ENCODE measurements at regions not wholly inside any gene's neighbourhood (a gene's known extent, or its start where the extent isn't known, plus 50 kb on each side); places are given as distances from the start of the nearest gene placed in this dataset.

GRCh38 chr2:212864186-212864585, 287.2 kb downstream of the IKZF2 start:
- TF ChIP-seq CTCF (IDR thresholded peaks at IDR 0.05), result no peak
- H3K9me3 ChIP-seq (replicated peaks in 1 of 2; ENCODE audit: control insufficient read depth in 1 of 2, insufficient read depth in 1 of 2, low read length in 2 of 2), result peaks cover 12 to 16% of the 10 kb centered on the region in 2 donors
- H3K27ac ChIP-seq (ENCODE audit: low read depth in 1 of 2, low read length in 2 of 2), result no peak overlapping the region
- H3K4me2 ChIP-seq (replicated peaks; ENCODE audit: extremely low read depth, low read length, poor library complexity, severe bottlenecking), result no peak overlapping the region
- intact Hi-C loops (cut with micrococcal nuclease), result no loop called here
- no peaks in the 10 kb centered on the region for H4K20me1 ChIP-seq (ENCODE audit: insufficient read depth, low read length)
- Mint-ChIP-seq H3K4me1 (no peaks in the 10 kb centered on the region), H3K27ac (no peak overlapping the region), H3K4me3 (no peak overlapping the region), H3K27me3 (ENCODE audit: low read depth in 3 of 3) (no peaks in the 10 kb centered on the region), H3K36me3 (no peaks in the 10 kb centered on the region), H3K9me3 (peaks cover 13 to 28% (median 20%) of the 10 kb centered on the region in 7 donors)
- no peak for DNase-seq
- no peak overlapping the region for H3K4me3 ChIP-seq (replicated peaks in 1 of 3; ENCODE audit: low read depth in 2 of 3, low read length in 3 of 3)
- no peaks in the 10 kb centered on the region for H3K27me3 ChIP-seq (ENCODE audit: control insufficient read depth in 2 of 2, insufficient read depth in 2 of 2, low read length in 2 of 2)
- H3K36me3 ChIP-seq (replicated peaks in 1 of 2; ENCODE audit: control insufficient read depth in 1 of 2, insufficient read depth in 2 of 2, low read length in 2 of 2), result no peaks in the 10 kb centered on the region
- no CpG with 5 or more reads among the region's 2 CpGs for WGBS (ENCODE audit: insufficient coverage)
- H3K9ac ChIP-seq (ENCODE audit: insufficient read depth, low read length, poor library complexity, severe bottlenecking), result no peak overlapping the region
- H2AFZ ChIP-seq (ENCODE audit: insufficient read depth, low read depth, low read length, poor library complexity, severe bottlenecking), result no peak overlapping the region
- H3K4me1 ChIP-seq (ENCODE audit: control insufficient read depth in 1 of 2, insufficient read depth in 2 of 2, low read length in 2 of 2), result no peaks in the 10 kb centered on the region
- no peaks in the 10 kb centered on the region for H3K79me2 ChIP-seq (ENCODE audit: insufficient read depth, low read length)

- no peaks in the 10 kb centered on the region for H3K36me3 ChIP-seq (replicated peaks in 1 of 2; ENCODE audit: control insufficient read depth in 1 of 2, insufficient read depth in 2 of 2, low read length in 2 of 2)
- H3K4me2 ChIP-seq (replicated peaks; ENCODE audit: extremely low read depth, low read length, poor library complexity, severe bottlenecking), result no peak overlapping the region
- no peaks in the 10 kb centered on the region for H3K4me1 ChIP-seq (ENCODE audit: control insufficient read depth in 1 of 2, insufficient read depth in 2 of 2, low read length in 2 of 2)
- no peak overlapping the region for H2AFZ ChIP-seq (ENCODE audit: insufficient read depth, low read depth, low read length, poor library complexity, severe bottlenecking)
- peak; percentile 3 for TF ChIP-seq CTCF (IDR thresholded peaks at IDR 0.05)
- H3K27ac Mint-ChIP-seq, result peak overlapping the region in 1 of 7 donors; percentile 62
- peaks cover 0 to 1% (median 0%) of the 10 kb centered on the region in 3 donors for H3K27me3 Mint-ChIP-seq (ENCODE audit: low read depth in 3 of 3)
- no peak overlapping the region for H3K4me3 Mint-ChIP-seq
- no peak overlapping the region for H3K9ac ChIP-seq (ENCODE audit: insufficient read depth, low read length, poor library complexity, severe bottlenecking)
- no peaks in the 10 kb centered on the region for H3K27me3 ChIP-seq (ENCODE audit: control insufficient read depth in 2 of 2, insufficient read depth in 2 of 2, low read length in 2 of 2)
- no peak overlapping the region for H3K27ac ChIP-seq (ENCODE audit: low read depth in 1 of 2, low read length in 2 of 2)
- H3K4me1 Mint-ChIP-seq, result no peaks in the 10 kb centered on the region
- H3K9me3 Mint-ChIP-seq, result peaks cover 12 to 26% (median 22%) of the 10 kb centered on the region in 7 donors
- no peaks in the 10 kb centered on the region for H3K36me3 Mint-ChIP-seq
- DNase-seq, result no peak
- no peaks in the 10 kb centered on the region for H3K79me2 ChIP-seq (ENCODE audit: insufficient read depth, low read length)
- WGBS (ENCODE audit: insufficient coverage), result 75% methylated on average over 5 of the region's 5 CpGs
- no peaks in the 10 kb centered on the region for H4K20me1 ChIP-seq (ENCODE audit: insufficient read depth, low read length)
- H3K9me3 ChIP-seq (replicated peaks in 1 of 2; ENCODE audit: control insufficient read depth in 1 of 2, insufficient read depth in 1 of 2, low read length in 2 of 2), result peaks cover 16 to 17% of the 10 kb centered on the region in 2 donors
- H3K4me3 ChIP-seq (replicated peaks in 1 of 3; ENCODE audit: low read depth in 2 of 3, low read length in 3 of 3), result no peak overlapping the region
- intact Hi-C loops (cut with micrococcal nuclease), result no loop called here
Measured at GRCh38 chr2:212863185-212863588, 288.2 kb downstream of the IKZF2 start.
